HG02943 (cell line): ENCODE measurements at regions not wholly inside any gene's neighbourhood (a gene's known extent, or its start where the extent isn't known, plus 50 kb on each side); places are given as distances from the start of the nearest gene placed in this dataset.
"Not testable (repeated sequence)": the region's sequence is repeated elsewhere in the genome, so short reads cannot be mapped to it uniquely, and the experiment has no call there.

Experiments
- ATAC-seq: cut with Tn5 transposase; IDR thresholded peaks from one replicate; pipeline ENCODE4 v1.9.1; 2021; ENCODE audit warnings: mild to moderate bottlenecking, low read depth, moderate library complexity; ENCODE audit not compliant: unreplicated experiment

- ATAC-seq, result not testable (repeated sequence)
Observed at GRCh38 chr12:25341877-25342276, 91.1 kb upstream of the KRAS start.

- no peak for ATAC-seq
Observed at GRCh38 chr12:25337916-25338315, 87.2 kb upstream of the KRAS start.

- peak; percentile 82 for ATAC-seq
Observed at GRCh38 chr12:25332143-25332542, 81.4 kb upstream of the KRAS start.

- ATAC-seq, result no peak
Observed at GRCh38 chr12:25328072-25328712, 77.5 kb upstream of the KRAS start.

- no peak for ATAC-seq
Observed at GRCh38 chr12:25327321-25327720, 76.6 kb upstream of the KRAS start.

GRCh38 chr12:25326326-25326725 lies 75.6 kb upstream of the KRAS start:
- ATAC-seq, result no peak

GRCh38 chr12:25324861-25325260 lies 74.1 kb upstream of the KRAS start:
- no peak for ATAC-seq

- no peak for ATAC-seq
Observed at GRCh38 chr12:25323581-25323982, 72.9 kb upstream of the KRAS start.

- no peak for ATAC-seq
Observed at GRCh38 chr12:25322918-25323531, 72.3 kb upstream of the KRAS start.

- ATAC-seq, result no peak
Observed at GRCh38 chr12:25322351-25322750, 71.6 kb upstream of the KRAS start.

GRCh38 chr12:25321772-25322171 lies 71.0 kb upstream of the KRAS start:
- ATAC-seq, result no peak

- no peak for ATAC-seq
Observed at GRCh38 chr12:25320123-25321006, 69.6 kb upstream of the KRAS start.

- no peak for ATAC-seq
Observed at GRCh38 chr12:25319233-25319984, 68.7 kb upstream of the KRAS start.

GRCh38 chr12:25317553-25317952 lies 66.8 kb upstream of the KRAS start:
- ATAC-seq, result no peak

- ATAC-seq, result no peak
Observed at GRCh38 chr12:25315388-25315787, 64.7 kb upstream of the KRAS start.

- ATAC-seq, result not testable (repeated sequence)
Observed at GRCh38 chr12:25313266-25313990, 62.7 kb upstream of the KRAS start.

GRCh38 chr12:25311506-25311905 lies 60.8 kb upstream of the KRAS start:
- ATAC-seq, result no peak

- ATAC-seq, result not testable (repeated sequence)
Observed at GRCh38 chr12:25310071-25310470, 59.3 kb upstream of the KRAS start.

- ATAC-seq, result no peak
Observed at GRCh38 chr12:25308756-25309155, 58.0 kb upstream of the KRAS start.

GRCh38 chr12:25307818-25308217 lies 57.1 kb upstream of the KRAS start:
- ATAC-seq, result no peak
